Memory B cell (primary cell): ENCODE measurements at regions not wholly inside any gene's neighbourhood (a gene's known extent, or its start where the extent isn't known, plus 50 kb on each side); places are given as distances from the start of the nearest gene placed in this dataset.

ENCODE experiments used
- ATAC-seq: fragments of 150-1000 bp; cut with Tn5 transposase; 2 replicates; pipeline ENCODE4 v1.10.0; 2021; ENCODE audit warnings: low read depth, mild to moderate bottlenecking, moderate library complexity
- DNase-seq, 2 donors: peaks; one replicate each; pipeline ENCODE4 v3.0.0; 2022; ENCODE audit warnings: low spot score in 2 of 2
- H3K27ac Mint-ChIP-seq: one replicate; pipeline ENCODE4 v1.8.0; 2022; ENCODE audit warnings: mild to moderate bottlenecking, moderate library complexity, mixed read lengths
- H3K27me3 Mint-ChIP-seq: one replicate; pipeline ENCODE4 v1.8.0; 2022; ENCODE audit warnings: mixed read lengths
- H3K36me3 Mint-ChIP-seq: one replicate; pipeline ENCODE4 v1.8.0; 2022; ENCODE audit warnings: mild to moderate bottlenecking, mixed read lengths
- H3K4me1 Mint-ChIP-seq: one replicate; pipeline ENCODE4 v1.8.0; 2022; ENCODE audit warnings: mixed read lengths
- H3K4me3 Mint-ChIP-seq: one replicate; pipeline ENCODE4 v1.8.0; 2022; ENCODE audit warnings: mild to moderate bottlenecking, moderate library complexity, mixed read lengths
- H3K9me3 Mint-ChIP-seq: one replicate; pipeline ENCODE4 v1.8.0; 2022; ENCODE audit warnings: mixed read lengths

- H3K27ac Mint-ChIP-seq = no peak overlapping the region
- ATAC-seq (no peak), DNase-seq (no peak)
- no peaks in the 10 kb centered on the region for H3K36me3 Mint-ChIP-seq
- no peaks in the 10 kb centered on the region for H3K4me1 Mint-ChIP-seq
- H3K9me3 Mint-ChIP-seq = peaks cover 2% of the 10 kb centered on the region
- H3K4me3 Mint-ChIP-seq = no peak overlapping the region
- no peaks in the 10 kb centered on the region for H3K27me3 Mint-ChIP-seq
Observed at GRCh38 chr4:12293906-12294525, 865.3 kb upstream of the HS3ST1 start.

- H3K4me3 Mint-ChIP-seq = no peak overlapping the region
- no peaks in the 10 kb centered on the region for H3K9me3 Mint-ChIP-seq
- H3K27me3 Mint-ChIP-seq = no peaks in the 10 kb centered on the region
- no peaks in the 10 kb centered on the region for H3K36me3 Mint-ChIP-seq
- no peak overlapping the region for H3K27ac Mint-ChIP-seq
- DNase-seq (no peak), ATAC-seq (no peak)
- H3K4me1 Mint-ChIP-seq = no peaks in the 10 kb centered on the region
Observed at GRCh38 chr4:12286351-12286750, 857.7 kb upstream of the HS3ST1 start.

GRCh38 chr4:12270546-12270945, 841.9 kb upstream of the HS3ST1 start:
- Mint-ChIP-seq H3K36me3 (no peaks in the 10 kb centered on the region), H3K27ac (no peak overlapping the region), H3K4me1 (no peaks in the 10 kb centered on the region), H3K9me3 (no peaks in the 10 kb centered on the region), H3K4me3 (no peak overlapping the region), H3K27me3 (no peaks in the 10 kb centered on the region)
- DNase-seq = no peak
- ATAC-seq = no peak

GRCh38 chr4:12265554-12265953, 836.9 kb upstream of the HS3ST1 start:
- H3K4me3 Mint-ChIP-seq = no peak overlapping the region

GRCh38 chr4:12260453-12260852, 831.8 kb upstream of the HS3ST1 start:
- Mint-ChIP-seq H3K4me1 (no peaks in the 10 kb centered on the region), H3K27me3 (no peaks in the 10 kb centered on the region), H3K27ac (no peak overlapping the region), H3K4me3 (no peak overlapping the region), H3K36me3 (no peaks in the 10 kb centered on the region), H3K9me3 (peaks cover 8% of the 10 kb centered on the region)
- DNase-seq (no peak), ATAC-seq (no peak)

More at GRCh38 chr4:12265554-12265953, 836.9 kb upstream of the HS3ST1 start:
- DNase-seq = no peak
- peaks cover 3% of the 10 kb centered on the region for H3K9me3 Mint-ChIP-seq
- no peaks in the 10 kb centered on the region for H3K36me3 Mint-ChIP-seq
- ATAC-seq = no peak
- H3K4me1 Mint-ChIP-seq = no peaks in the 10 kb centered on the region
- no peak overlapping the region for H3K27ac Mint-ChIP-seq
- no peaks in the 10 kb centered on the region for H3K27me3 Mint-ChIP-seq

GRCh38 chr4:12244973-12245372, 816.3 kb upstream of the HS3ST1 start:
- H3K4me1 Mint-ChIP-seq = no peaks in the 10 kb centered on the region
- peaks cover 2% of the 10 kb centered on the region for H3K27me3 Mint-ChIP-seq
- H3K9me3 Mint-ChIP-seq = peaks cover 8% of the 10 kb centered on the region
- no peak overlapping the region for H3K4me3 Mint-ChIP-seq
- H3K36me3 Mint-ChIP-seq = no peaks in the 10 kb centered on the region
- DNase-seq (no peak), ATAC-seq (no peak)
- H3K27ac Mint-ChIP-seq = no peak overlapping the region

- Mint-ChIP-seq H3K4me3 (no peak overlapping the region), H3K27me3 (peaks cover 2% of the 10 kb centered on the region), H3K4me1 (no peaks in the 10 kb centered on the region), H3K36me3 (no peaks in the 10 kb centered on the region), H3K27ac (no peak overlapping the region), H3K9me3 (peaks cover 6% of the 10 kb centered on the region)
- ATAC-seq (no peak), DNase-seq (no peak)
Observed at GRCh38 chr4:12242354-12242753, 813.7 kb upstream of the HS3ST1 start.

- Mint-ChIP-seq H3K9me3 (peaks cover 3% of the 10 kb centered on the region), H3K27me3 (no peaks in the 10 kb centered on the region), H3K27ac (no peak overlapping the region), H3K4me1 (no peaks in the 10 kb centered on the region), H3K4me3 (no peak overlapping the region), H3K36me3 (no peaks in the 10 kb centered on the region)
- no peak for DNase-seq
- no peak for ATAC-seq
Observed at GRCh38 chr4:12239897-12240636, 811.4 kb upstream of the HS3ST1 start.

- no peaks in the 10 kb centered on the region for H3K4me1 Mint-ChIP-seq
- H3K4me3 Mint-ChIP-seq = no peak overlapping the region
- peaks cover 5% of the 10 kb centered on the region for H3K9me3 Mint-ChIP-seq
Observed at GRCh38 chr4:12231098-12231497, 802.4 kb upstream of the HS3ST1 start.

GRCh38 chr4:12221031-12221430, 792.3 kb upstream of the HS3ST1 start:
- Mint-ChIP-seq H3K4me1 (no peaks in the 10 kb centered on the region), H3K4me3 (no peak overlapping the region), H3K9me3 (peaks cover 1% of the 10 kb centered on the region), H3K27me3 (no peaks in the 10 kb centered on the region), H3K36me3 (no peaks in the 10 kb centered on the region), H3K27ac (no peak overlapping the region)
- DNase-seq (no peak), ATAC-seq (no peak)

More at GRCh38 chr4:12231098-12231497, 802.4 kb upstream of the HS3ST1 start:
- H3K27me3 Mint-ChIP-seq = no peaks in the 10 kb centered on the region
- no peaks in the 10 kb centered on the region for H3K36me3 Mint-ChIP-seq
- no peak overlapping the region for H3K27ac Mint-ChIP-seq
- no peak for DNase-seq
- no peak for ATAC-seq

GRCh38 chr4:12211636-12212035, 782.9 kb upstream of the HS3ST1 start:
- DNase-seq (no peak), ATAC-seq (no peak)
- H3K4me1 Mint-ChIP-seq = no peaks in the 10 kb centered on the region
- no peak overlapping the region for H3K27ac Mint-ChIP-seq
- no peaks in the 10 kb centered on the region for H3K36me3 Mint-ChIP-seq
- no peak overlapping the region for H3K4me3 Mint-ChIP-seq
- H3K9me3 Mint-ChIP-seq = peaks cover 3% of the 10 kb centered on the region
- no peaks in the 10 kb centered on the region for H3K27me3 Mint-ChIP-seq

- Mint-ChIP-seq H3K27ac (no peak overlapping the region), H3K36me3 (no peaks in the 10 kb centered on the region), H3K27me3 (no peaks in the 10 kb centered on the region), H3K9me3 (peaks cover 3% of the 10 kb centered on the region), H3K4me3 (no peak overlapping the region), H3K4me1 (no peaks in the 10 kb centered on the region)
- ATAC-seq (no peak), DNase-seq (no peak)
Observed at GRCh38 chr4:12207396-12207795, 778.7 kb upstream of the HS3ST1 start.

- ATAC-seq (no peak), DNase-seq (no peak)
- H3K4me1 Mint-ChIP-seq = no peaks in the 10 kb centered on the region
- H3K27ac Mint-ChIP-seq = no peak overlapping the region
- no peaks in the 10 kb centered on the region for H3K9me3 Mint-ChIP-seq
- H3K27me3 Mint-ChIP-seq = no peaks in the 10 kb centered on the region
- no peaks in the 10 kb centered on the region for H3K36me3 Mint-ChIP-seq
- H3K4me3 Mint-ChIP-seq = no peak overlapping the region
Observed at GRCh38 chr4:12206091-12206490, 777.4 kb upstream of the HS3ST1 start.

- ATAC-seq (no peak), DNase-seq (no peak)
- Mint-ChIP-seq H3K36me3 (no peaks in the 10 kb centered on the region), H3K4me3 (no peak overlapping the region), H3K27me3 (no peaks in the 10 kb centered on the region), H3K27ac (no peak overlapping the region), H3K9me3 (peaks cover 2% of the 10 kb centered on the region), H3K4me1 (no peaks in the 10 kb centered on the region)
Observed at GRCh38 chr4:12203945-12204344, 775.3 kb upstream of the HS3ST1 start.

- no peaks in the 10 kb centered on the region for H3K4me1 Mint-ChIP-seq
- no peak overlapping the region for H3K4me3 Mint-ChIP-seq
- H3K27me3 Mint-ChIP-seq = no peaks in the 10 kb centered on the region
- DNase-seq = no peak
- no peaks in the 10 kb centered on the region for H3K36me3 Mint-ChIP-seq
- ATAC-seq = no peak
- peaks cover 12% of the 10 kb centered on the region for H3K9me3 Mint-ChIP-seq
- no peak overlapping the region for H3K27ac Mint-ChIP-seq
Observed at GRCh38 chr4:12200226-12200625, 771.5 kb upstream of the HS3ST1 start.
